Adrenal gland (tissue), 9 donors: ENCODE measurements at regions not wholly inside any gene's neighbourhood (a gene's known extent, or its start where the extent isn't known, plus 50 kb on each side); places are given as distances from the start of the nearest gene placed in this dataset.
A peak's percentile ranks its signal among the peaks of the same experiment; 100 is the strongest.
"Not testable (repeated sequence)": the region's sequence is repeated elsewhere in the genome, so short reads cannot be mapped to it uniquely, and the experiment has no call there.

ENCODE experiments used
- DNase-seq, 7 donors: peaks; one replicate each; pipeline ENCODE4 v3.0.0-alpha.2; 2019 to 2020
- H3K27ac ChIP-seq, 5 donors: fragments of 200-600 bp; sonication (generic) in 4 of 5; 1 replicate in 3 of 5; 2 replicates in 2 of 5; pipeline versions ENCODE4 v1.5.1 to v1.8.0; 2016 to 2020; ENCODE audit warnings: mild to moderate bottlenecking in 1 of 5
- H3K27me3 ChIP-seq: fragments of 200-600 bp; 2 replicates; pipeline ENCODE4 v1.8.0; 2021
- H3K36me3 ChIP-seq, 2 donors: fragments of 200-600 bp; replicated peaks in 1 of 2; 1 replicate in 1 of 2; 2 replicates in 1 of 2; pipeline versions ENCODE4 v1.5.1 to v1.8.0; 2018 to 2022
- H3K4me1 ChIP-seq, 2 donors: fragments of 200-600 bp; replicated peaks in 1 of 2; 1 replicate in 1 of 2; 2 replicates in 1 of 2; pipeline versions ENCODE4 v1.5.1 to v1.8.0; 2018 to 2021
- H3K4me3 ChIP-seq, 4 donors: fragments of 200-600 bp; sonication (generic) in 3 of 4; one replicate each; pipeline ENCODE4 v1.5.1; 2016 to 2018
- H3K9me3 ChIP-seq, 3 donors: fragments of 200-600 bp; sonication (generic) in 1 of 3; replicated peaks in 1 of 3; 1 replicate in 2 of 3; 2 replicates in 1 of 3; pipeline versions ENCODE4 v1.5.1 to v1.8.0; 2016 to 2021
- CTCF ChIP-seq, 6 experiments: fragments of 450-650 bp in 4 of 6; fragments of 200-600 bp in 2 of 6; sonication (generic) in 1 of 6; IDR thresholded peaks; 1 replicate in 5 of 6; 2 replicates in 1 of 6; pipeline versions ENCODE4 v1.5.1 to v1.8.0; 2016 to 2021; ENCODE audit warnings: antibody characterized with exemption in 6 of 6, mild to moderate bottlenecking in 2 of 6, moderate library complexity in 1 of 6
- POLR2A ChIP-seq, 2 donors: fragments of 450-650 bp; IDR thresholded peaks; one replicate each; pipeline ENCODE4 v1.6.1; 2017; ENCODE audit warnings: antibody characterized with exemption in 2 of 2, mild to moderate bottlenecking in 2 of 2, moderate library complexity in 1 of 2
- WGBS, 4 donors: extraction: QIAGEN DNeasy Blood & Tissue Kit in 2 of 4; methylation state at CpG; one replicate each; pipeline versions ENCODE4 v1.1.5 to v1.1.7; 2013 to 2017; 5-methylcytosine and 5-hydroxymethylcytosine counted together
- intact Hi-C, 2 donors: fragments of 100-400 bp; cut with DNase I; formaldehyde crosslinking; loops; one replicate each; pipeline versions ENCODE4 v1.14.1 to v1.15.0; 2022 to 2023
- donor health status: healthy with polysubstance abuse.
- donor health status: Bipolar disorder and iron deficiency.
- donor health status: DM: yes; HTN: yes; CAD: no.
- donor health status: DM: no; HTN: no; CAD: no.
- donor health status: DM: no; HTN: no; CAD: no.

- H3K4me3 ChIP-seq: peak overlapping the region in 1 of 4 donors; percentile 51
- no peaks in the 10 kb centered on the region for H3K4me1 ChIP-seq
- no peak for DNase-seq
- 34 to 44% (median 38%) methylated on average over 6 of the region's 6 CpGs for WGBS, 4 donors
- H3K27ac ChIP-seq: peak overlapping the region; percentile 77 to 93 (median 89)
- no peaks in the 10 kb centered on the region for H3K27me3 ChIP-seq
- no peaks in the 10 kb centered on the region for H3K36me3 ChIP-seq
- intact Hi-C loops: loop anchor here in 1 of 2 donors (10.0 kb wide), 1 partner anchor 165 kb away; the partner anchor contains the start of gene MAGED2
- peak in 1 of 6 experiments; percentile 2 for TF ChIP-seq CTCF (IDR thresholded peaks at IDR 0.05)
- TF ChIP-seq POLR2A (IDR thresholded peaks at IDR 0.05): no peak
- no peaks in the 10 kb centered on the region for H3K9me3 ChIP-seq
Measured at GRCh38 chrX:54640103-54640690, 110.2 kb downstream of the GNL3L start.

- no peaks in the 10 kb centered on the region for H3K9me3 ChIP-seq
- intact Hi-C loops: loop anchor here in 1 of 2 donors (10.0 kb wide), 1 partner anchor 164 kb away; the partner anchor contains the start of gene MAGED2
- H3K4me3 ChIP-seq: no peak overlapping the region
- TF ChIP-seq CTCF (IDR thresholded peaks at IDR 0.05) (no peak), POLR2A (IDR thresholded peaks at IDR 0.05) (no peak)
- WGBS, 4 donors: 56 to 67% (median 63%) methylated on average over 6 to 8 of the region's 8 CpGs
- H3K27ac ChIP-seq: peak overlapping the region in 2 of 5 donors; percentile 89 to 93
- H3K27me3 ChIP-seq: no peaks in the 10 kb centered on the region
- H3K4me1 ChIP-seq: no peaks in the 10 kb centered on the region
- H3K36me3 ChIP-seq: no peaks in the 10 kb centered on the region
- no peak for DNase-seq
Measured at GRCh38 chrX:54640736-54641135, 110.7 kb downstream of the GNL3L start.

GRCh38 chrX:54641530-54641929, 111.5 kb downstream of the GNL3L start:
- no peak for TF ChIP-seq CTCF (IDR thresholded peaks at IDR 0.05)
- no peak for TF ChIP-seq POLR2A (IDR thresholded peaks at IDR 0.05)

GRCh38 chrX:54647607-54648006, 117.6 kb downstream of the GNL3L start:
- intact Hi-C loops: loop anchor here in 1 of 2 donors (10.0 kb wide), 1 partner anchor 157 kb away; the partner anchor contains the start of gene MAGED2
- not testable (repeated sequence) for H3K36me3 ChIP-seq, H3K4me3 ChIP-seq, H3K27me3 ChIP-seq, H3K27ac ChIP-seq, H3K9me3 ChIP-seq, H3K4me1 ChIP-seq, DNase-seq
- 91 to 100% (median 94%) methylated on average over 4 of the region's 4 CpGs for WGBS, 4 donors

More at GRCh38 chrX:54641530-54641929, 111.5 kb downstream of the GNL3L start:
- intact Hi-C loops: loop anchor here in 1 of 2 donors (10.0 kb wide), 1 partner anchor 163 kb away; the partner anchor contains the start of gene MAGED2
- Histone ChIP-seq H3K36me3 (no peaks in the 10 kb centered on the region), H3K27ac (no peak overlapping the region), H3K4me3 (no peak overlapping the region), H3K9me3 (no peaks in the 10 kb centered on the region), H3K4me1 (no peaks in the 10 kb centered on the region), H3K27me3 (no peaks in the 10 kb centered on the region)
- DNase-seq: no peak

GRCh38 chrX:54659547-54659946, 129.5 kb downstream of the GNL3L start:
- no peak overlapping the region for H3K27ac ChIP-seq
- 60 to 86% (median 72%) methylated on average over 2 of the region's 2 CpGs for WGBS, 4 donors
- intact Hi-C loops: no loop called here
- H3K36me3 ChIP-seq: no peaks in the 10 kb centered on the region
- no peaks in the 10 kb centered on the region for H3K9me3 ChIP-seq
- no peaks in the 10 kb centered on the region for H3K4me1 ChIP-seq
- H3K4me3 ChIP-seq: no peak overlapping the region
- no peak for DNase-seq
- H3K27me3 ChIP-seq: no peaks in the 10 kb centered on the region
- TF ChIP-seq POLR2A (IDR thresholded peaks at IDR 0.05): no peak
- no peak for TF ChIP-seq CTCF (IDR thresholded peaks at IDR 0.05)
